HG02870 (cell line): ENCODE measurements at regions not wholly inside any gene's neighbourhood (a gene's known extent, or its start where the extent isn't known, plus 50 kb on each side); places are given as distances from the start of the nearest gene placed in this dataset.

Experiments used
- ATAC-seq: cut with Tn5 transposase; IDR thresholded peaks from one replicate; pipeline ENCODE4 v1.9.1; 2021; ENCODE audit warnings: mild to moderate bottlenecking, moderate library complexity; ENCODE audit not compliant: unreplicated experiment

DNA sequence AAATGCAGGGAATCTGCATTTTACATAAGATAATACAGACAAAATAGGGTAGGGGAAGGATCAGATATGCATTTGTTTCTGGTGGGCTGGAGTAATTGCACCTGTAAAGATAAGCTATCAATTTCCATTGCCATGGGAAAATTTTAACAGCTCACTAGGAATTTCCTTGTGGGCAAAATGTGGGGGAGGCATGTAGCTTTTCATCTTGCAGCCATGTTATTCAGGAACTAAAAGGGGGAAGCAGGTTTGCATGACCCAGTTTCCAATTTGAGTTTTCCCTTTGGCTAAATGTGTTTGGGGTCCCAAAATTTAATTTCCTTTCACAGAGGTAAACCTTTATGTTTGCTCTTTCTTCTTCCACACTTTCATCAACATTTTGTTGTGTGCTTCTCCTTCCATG is 624.4 kb downstream of the NYAP2 start:
- ATAC-seq = no peak

DNA sequence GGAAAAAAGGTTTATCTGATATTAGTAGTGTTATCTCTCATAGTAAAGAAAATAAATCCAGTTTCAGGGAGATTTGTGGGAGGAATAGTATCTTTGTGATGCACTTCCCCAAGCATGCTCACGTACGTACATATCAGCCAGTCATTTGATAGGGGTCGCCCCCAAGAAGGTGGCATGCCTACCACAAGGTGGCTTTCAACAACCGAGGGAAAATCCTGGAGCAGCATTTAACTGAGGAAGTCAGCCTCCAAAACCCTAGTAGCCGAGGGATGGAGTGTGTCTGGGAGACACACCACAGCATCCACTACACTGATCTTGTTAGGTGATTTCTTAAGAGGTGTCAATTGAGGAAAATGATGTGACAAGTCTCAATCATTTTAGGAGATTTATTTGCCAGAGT is 623.9 kb downstream of the NYAP2 start:
- ATAC-seq = no peak

DNA sequence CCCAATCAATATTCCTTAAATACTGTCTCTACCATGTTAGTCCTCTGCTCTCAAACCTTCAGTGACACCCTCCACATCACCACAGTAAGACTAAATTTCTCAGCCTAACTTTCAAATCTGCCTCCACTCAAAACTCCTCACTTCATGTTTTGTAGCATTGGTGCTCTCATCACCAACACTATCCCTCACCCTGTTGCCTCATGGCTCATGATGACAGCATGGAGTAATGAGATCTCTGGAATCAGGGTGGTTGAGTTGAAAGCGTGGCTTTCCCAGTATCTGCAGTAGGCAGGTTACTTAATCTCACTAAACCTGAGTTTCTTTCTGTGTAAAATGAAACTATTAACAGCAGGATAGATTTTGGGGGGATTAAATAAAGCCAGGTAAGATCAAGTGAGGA is 621.4 kb downstream of the NYAP2 start:
- no peak for ATAC-seq

DNA sequence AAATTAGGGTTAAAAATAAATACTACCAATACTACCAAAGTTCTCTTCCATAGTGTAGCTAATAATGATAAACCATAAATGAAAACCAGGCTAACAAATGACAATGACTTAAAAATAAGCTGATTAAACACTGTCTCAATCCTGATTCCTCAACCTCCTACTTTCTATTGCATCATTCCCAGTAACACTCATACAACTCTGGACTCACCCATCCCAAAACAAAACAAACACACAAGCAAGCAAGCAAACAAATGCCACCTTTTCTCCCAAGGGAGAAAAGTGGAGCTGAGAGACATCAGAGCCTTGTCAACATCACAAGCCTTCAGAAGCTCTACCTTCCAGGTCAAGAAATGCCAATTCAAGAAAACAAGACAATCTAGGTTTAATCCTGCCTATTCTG is 620.7 kb downstream of the NYAP2 start:
- no peak for ATAC-seq

DNA sequence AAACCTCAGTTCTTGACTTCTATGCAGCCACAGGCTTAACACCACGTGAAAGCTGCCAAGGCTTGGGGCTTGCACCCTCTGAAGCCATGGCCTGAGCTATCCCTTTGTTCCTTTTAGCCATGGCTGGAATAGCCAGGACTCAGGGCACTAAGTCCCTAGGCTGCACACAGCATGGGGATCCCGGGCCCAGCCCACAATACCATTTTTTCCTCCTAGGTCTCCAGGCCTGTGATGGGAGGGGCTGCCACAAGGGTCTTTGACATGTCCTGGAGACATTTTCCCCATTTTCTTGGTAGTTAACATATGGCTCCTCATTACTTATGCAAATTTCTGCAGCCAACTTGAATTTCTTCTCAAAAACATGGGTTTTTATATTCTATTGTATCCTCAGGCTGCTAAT is 619.1 kb downstream of the NYAP2 start:
- no peak for ATAC-seq

DNA sequence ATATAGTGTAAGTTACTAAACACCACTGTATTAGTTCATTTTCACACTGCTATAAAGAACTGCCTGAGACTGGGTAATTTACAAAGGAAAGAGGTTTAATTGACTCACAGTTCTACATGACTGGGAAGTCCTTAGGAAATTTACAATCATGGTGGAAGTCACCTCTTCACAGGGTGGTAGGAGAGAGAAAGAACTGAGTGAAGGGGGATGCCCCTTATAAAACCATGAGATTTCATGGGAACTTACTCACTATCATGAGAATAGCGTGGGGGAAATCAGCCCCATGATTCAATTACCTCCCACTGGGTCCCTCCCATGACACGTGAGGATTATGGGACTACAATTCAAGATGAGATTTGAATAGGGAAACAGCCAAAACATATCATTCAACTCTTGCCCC is 618.0 kb downstream of the NYAP2 start:
- ATAC-seq = no peak

DNA sequence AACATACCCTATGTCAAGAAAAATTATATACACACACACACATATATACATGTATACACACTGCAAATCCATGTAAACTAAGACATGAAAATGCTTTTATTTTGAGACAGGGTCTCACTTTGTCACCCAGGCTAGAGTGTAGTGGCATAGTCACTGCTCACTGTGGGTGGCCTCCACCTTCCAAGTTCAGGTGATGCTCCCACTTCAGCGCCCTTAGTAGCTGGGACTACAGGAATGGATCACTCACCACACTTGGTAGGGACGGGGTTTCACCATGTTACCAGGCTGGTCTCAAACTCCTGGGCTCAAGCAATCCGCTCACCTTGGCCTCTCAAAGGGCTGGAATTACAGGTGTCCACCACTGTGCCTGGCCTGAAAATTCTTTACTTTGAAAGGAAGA is 617.6 kb downstream of the NYAP2 start:
- no peak for ATAC-seq

DNA sequence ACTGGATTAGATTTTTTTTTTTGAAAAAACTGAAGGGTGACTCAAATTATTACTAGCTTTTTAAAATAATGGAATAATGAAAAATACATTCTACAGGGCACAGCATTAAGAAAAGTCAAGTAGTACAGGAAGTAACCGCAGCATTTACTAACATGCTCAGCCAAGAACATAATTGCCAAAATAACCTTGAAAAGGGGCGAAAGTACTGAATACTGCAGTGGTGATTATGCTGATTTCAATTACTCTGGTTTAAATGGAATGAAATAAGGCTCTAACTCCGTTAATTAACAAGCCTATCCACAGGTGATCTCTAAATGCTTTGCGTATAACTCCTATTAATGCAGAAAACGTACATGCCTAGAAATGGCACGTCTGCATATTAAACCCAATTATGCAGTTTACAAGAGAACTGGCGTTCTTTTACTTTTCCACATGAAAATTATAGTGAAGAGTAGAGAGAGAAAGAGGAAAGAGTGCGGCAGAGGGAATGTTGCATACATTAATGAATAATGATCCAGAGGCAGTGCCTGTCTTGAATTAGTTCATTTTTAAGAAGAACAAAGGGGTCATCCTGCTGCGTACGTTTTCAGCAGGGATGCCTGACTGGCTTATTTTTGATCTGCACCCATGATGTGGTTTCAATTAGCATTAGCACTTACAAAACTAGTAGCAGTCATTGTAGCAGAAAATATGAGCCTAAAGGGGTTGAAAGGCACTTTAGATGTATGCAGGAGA is 612.4 kb downstream of the NYAP2 start:
- ATAC-seq = no peak

DNA sequence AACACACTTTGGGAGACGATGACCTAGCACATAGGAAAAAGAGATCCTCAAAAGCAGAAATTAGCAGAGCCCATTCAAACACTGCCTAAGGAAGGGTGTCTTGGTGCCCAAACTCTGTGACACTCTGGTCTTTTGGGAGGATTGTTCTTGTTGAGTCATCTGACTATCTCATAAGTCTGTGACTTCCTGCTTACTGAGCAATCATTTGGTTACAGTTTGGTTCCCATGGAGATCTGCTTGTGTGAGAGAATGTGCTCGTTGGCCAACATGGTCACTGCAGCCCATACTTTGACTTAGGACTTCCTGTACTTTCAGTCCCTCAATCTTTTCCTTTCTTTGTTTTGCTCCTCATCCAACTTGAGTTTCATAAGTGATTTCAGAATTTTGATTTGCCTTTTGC is 602.9 kb downstream of the NYAP2 start:
- ATAC-seq = peak; percentile 79

DNA sequence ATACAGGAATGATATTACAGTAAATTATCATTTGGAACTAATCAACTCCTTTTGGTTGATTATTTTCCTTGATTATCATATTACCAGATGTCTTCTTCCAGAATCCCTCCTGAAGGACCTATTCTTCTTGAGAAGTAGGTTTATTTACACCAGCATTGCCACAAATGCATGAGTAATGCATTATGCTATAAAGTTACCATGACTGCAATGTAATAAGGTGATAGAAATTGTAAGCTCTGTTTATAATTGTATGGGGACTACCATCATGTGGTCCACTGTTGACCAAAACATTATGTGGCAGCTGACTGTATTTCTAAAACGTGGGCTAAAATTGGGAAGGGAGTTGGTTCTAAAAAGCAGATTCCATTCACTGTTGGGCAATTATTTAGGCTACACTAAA is 602.2 kb downstream of the NYAP2 start:
- ATAC-seq = no peak

DNA sequence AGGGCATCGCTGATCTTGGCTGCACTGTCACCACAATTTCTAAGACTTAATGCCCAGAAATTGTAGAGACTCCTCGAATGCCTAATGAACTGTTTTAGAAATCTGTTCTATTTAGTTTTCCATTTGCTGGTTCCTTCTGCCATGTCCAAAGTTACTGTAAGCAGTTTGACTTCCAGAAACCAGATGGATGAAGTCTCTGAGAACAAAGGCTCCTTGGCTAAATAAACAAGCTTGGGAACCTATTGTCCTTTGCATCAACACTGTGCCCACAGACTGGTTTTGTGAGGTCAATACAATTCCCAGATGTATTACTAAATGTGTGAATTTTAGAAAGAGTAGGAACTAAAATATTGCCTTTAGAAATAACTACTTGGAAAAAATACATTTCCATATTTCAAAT is 600.2 kb downstream of the NYAP2 start:
- no peak for ATAC-seq

DNA sequence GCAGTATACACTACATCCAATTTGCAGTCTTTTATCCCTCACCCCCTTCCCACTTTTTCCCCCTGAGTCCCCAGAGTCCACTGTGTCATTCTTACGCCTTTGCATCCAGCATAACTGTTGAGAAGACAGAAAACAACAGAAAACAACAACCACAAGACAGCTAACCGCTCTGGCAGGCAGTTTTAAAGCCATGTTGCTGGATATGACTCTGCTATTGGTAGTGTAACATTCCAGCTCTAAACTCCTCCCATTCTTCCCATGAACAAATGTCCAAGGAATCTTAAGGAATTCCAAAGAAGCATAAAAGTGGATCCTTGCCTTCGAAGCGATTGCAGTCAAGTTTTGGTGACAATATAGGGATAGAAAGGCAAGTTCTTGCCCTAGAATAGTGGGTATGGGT is 599.1 kb downstream of the NYAP2 start:
- no peak for ATAC-seq

DNA sequence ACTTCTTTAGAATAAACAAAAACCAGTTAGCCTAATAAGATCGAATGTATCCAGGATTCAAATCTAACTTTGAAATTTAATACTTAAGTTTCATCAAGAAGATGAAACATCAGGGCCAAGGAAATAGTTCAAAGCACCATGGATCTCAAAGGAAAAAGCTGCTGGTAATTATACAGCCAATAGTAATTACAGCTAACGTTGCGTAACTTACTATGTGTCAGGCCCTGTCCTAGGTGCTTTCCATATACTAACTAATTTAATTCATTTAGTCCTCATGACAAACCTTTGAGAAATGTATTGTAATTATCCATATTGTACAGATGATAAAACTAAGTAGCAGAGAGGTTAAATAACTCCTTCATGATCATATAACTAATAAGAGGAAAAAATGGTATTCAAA is 598.6 kb downstream of the NYAP2 start:
- ATAC-seq = no peak

DNA sequence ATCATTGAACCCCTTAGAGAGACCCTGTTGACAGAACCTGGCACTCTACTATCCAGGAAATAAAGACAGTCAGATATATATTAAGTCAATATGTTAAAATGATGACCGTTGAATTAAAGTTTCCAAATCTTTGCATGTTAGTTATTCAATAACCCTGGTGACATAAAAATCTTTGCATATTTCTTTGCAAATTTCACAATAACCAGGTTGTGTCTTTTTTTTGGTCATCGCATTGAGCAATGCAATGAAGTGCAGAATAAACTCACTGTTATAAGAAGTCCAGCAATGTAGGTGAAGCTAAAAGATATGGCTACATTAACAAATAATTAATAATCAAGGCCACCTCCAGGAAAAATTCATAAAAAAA is 596.9 kb downstream of the NYAP2 start:
- no peak for ATAC-seq

DNA sequence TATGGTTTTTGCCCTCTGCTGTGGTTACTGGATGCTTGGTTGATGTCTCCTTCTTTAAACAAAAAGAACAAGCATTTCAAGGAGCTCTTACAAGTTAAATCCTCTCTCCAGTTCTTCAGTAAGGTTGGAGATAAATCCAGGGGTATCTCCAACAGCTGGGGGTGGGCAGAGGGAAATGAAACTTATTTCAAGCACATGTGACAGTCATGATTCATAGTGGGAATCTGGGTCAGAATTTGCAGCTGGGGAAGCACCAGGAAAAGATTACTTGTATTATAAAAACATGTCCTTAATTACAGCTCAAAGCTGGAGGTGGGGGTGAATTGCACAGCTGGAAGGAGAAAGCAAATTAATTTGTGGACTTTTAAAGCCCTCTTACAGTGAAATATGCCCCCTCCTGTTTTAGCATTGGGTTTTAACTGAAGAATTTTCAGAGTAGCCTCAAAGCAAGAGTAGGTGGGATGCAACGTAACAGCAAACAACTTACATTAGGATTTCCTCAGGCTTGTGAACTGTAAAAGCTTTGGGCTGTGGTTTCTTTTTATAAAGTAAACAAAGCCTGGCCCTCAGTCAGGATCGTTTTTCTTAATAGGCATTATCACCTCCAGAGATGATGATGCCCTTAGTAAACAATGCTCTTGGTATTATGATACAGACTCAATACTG is 596.4 kb downstream of the NYAP2 start:
- no peak for ATAC-seq

DNA sequence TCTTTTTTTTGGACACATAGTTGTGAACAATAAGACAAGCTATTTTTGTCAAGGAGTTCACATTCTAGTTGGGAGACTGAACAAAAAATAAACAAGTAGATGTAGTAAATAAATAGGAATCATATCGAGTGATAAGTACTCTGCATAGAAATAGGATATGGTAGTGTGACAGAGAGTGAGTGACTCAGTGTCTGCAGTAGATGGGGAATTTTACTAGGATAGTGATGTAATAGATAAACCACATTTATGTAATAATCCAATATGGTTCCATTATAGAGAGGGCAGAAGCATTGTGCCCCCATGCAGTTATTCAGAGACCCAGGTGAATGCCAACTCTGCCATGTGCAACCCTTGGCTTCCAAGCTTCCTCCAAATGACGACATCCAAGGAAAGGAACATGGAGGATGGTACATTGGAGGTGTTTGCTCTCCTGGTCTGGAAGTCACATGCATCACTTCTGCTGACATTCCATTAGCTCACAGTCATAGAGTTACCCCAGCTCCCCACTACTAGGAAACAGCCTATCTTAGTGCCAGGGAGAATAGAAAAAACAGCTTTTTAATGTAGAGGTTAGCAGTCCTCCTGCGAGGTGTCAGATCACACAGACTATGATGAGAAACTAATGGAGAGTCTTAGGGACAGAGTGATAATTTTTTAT is 595.4 kb downstream of the NYAP2 start:
- no peak for ATAC-seq

DNA sequence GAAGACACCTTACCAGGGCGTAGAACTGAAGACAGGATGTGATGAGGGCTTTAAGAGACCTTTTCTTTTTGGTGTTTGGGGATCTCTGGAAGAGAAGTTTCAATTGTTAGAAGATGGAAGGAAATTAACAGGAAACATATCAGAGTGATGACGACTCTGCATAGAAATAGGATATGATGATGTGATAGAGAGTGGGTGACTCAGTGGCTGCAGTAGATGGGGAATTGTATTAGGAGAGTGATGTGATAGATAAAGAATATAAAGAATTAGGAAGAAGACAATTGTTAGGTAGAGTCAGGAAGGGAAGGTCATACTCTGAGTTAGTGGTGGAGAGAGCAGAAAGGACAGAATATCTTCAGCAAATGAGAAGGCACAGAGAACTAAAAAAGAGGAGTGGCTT is 593.9 kb downstream of the NYAP2 start:
- ATAC-seq = no peak

DNA sequence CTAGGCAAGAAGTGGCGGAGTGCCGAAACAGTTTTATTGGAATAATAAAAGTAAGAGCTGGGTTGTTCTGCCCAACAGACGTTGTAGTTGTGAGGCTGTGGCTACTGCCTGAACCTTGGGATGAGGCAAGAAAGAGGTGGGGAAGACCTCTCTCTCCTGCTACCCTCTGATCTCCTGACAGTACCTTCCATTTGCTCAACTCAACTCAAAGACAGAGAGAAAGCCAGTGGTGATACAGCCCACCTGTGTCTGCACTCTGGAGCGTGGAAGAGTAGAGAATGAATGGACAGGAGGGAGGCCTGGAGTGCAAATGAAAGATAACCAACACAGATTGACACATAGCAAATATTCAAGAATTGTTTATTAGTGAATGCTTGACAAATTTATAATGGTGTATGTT is 590.3 kb downstream of the NYAP2 start:
- ATAC-seq = no peak

DNA sequence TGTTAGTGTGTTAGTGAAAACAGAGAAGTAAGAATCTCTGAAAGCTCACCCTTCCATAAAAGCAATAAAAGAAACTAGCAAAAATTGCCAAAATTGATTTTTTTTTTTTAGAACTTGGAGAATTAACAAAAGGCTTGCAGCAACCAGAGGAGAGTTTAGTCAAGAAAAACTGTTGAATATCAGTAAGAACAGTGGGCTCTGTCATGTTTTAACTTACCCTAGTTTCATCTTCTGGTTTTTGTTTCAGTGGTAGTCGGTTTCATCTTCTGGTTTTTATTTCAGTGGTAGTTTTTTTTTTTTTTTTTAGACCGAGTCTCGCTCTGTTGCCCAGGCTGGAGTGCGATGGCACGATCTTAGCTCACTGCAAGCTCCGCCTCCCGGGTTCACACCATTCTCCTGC is 580.9 kb downstream of the NYAP2 start:
- ATAC-seq = no peak

DNA sequence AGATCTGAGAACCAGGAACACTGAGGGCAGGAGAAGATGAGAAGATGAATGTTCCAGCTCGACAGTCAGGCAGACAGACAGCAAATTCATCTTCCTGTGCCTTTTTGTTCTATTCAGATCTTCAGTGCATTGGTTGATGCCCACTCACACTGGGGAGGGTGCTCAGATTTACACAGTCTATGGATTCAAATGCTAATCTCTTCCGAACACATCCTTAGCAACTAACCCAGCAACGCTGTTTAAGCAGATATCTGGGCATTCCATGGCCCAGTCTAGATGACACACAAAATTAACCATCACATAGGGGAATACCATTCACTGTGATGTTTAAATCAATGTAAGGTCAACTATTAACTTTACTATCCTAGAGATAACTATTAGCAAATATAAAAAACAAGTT is 571.9 kb downstream of the NYAP2 start:
- ATAC-seq = no peak

DNA sequence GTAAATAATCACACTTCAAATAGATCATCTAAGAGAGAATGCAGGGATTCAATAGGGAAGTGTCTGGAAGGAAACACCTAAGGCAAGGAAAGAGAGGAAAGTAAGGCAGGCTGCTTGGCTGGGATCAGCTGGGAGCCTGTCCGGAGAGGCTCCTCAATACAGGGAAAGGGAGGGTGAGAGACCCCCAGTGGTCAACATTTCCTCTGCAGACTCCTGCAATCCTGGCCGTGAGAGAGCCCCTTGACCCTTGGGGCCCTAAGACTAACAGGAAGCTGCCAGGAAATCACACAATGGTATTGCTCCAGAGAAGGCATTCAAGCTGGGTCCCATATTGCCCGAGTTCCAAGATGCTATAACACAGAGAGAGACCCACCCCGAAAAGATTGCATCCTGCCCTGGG is 549.4 kb downstream of the NYAP2 start:
- ATAC-seq = no peak

DNA sequence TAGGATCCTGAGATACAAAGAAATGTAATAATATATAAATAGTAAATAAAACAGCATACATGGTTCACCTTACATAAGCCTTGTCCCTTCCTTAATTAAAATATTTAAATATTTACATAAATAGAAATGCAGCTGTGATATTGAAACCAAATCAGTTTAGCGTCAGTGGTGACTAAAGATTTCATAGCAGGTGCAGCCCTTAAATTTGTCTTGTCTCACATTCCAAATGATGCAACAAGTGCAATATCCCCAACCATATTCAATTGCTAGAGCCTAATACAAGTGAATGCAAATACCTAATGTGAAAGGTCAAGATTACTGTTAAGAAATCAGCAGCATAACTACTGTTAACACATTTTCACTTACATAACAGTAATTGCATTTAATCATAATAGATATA is 539.5 kb downstream of the NYAP2 start:
- no peak for ATAC-seq
